GM19324 (cell line): ENCODE measurements at regions not wholly inside any gene's neighbourhood (a gene's known extent, or its start where the extent isn't known, plus 50 kb on each side); places are given as distances from the start of the nearest gene placed in this dataset.

Experiments
- ATAC-seq: cut with Tn5 transposase; IDR thresholded peaks from one replicate; pipeline ENCODE4 v1.9.1; 2021; ENCODE audit warnings: mild to moderate bottlenecking, moderate library complexity; ENCODE audit not compliant: unreplicated experiment, low FRiP score

- ATAC-seq: no peak
Measured at GRCh38 chr2:5984273-5984655, 292.1 kb downstream of the SOX11 start.

- no peak for ATAC-seq
Measured at GRCh38 chr2:5984946-5985345, 292.8 kb downstream of the SOX11 start.

- no peak for ATAC-seq
Measured at GRCh38 chr2:5985536-5986385, 293.6 kb downstream of the SOX11 start.

- no peak for ATAC-seq
Measured at GRCh38 chr2:5986801-5987787, 294.9 kb downstream of the SOX11 start.

- ATAC-seq: no peak
Measured at GRCh38 chr2:5988120-5988519, 295.9 kb downstream of the SOX11 start.

- no peak for ATAC-seq
Measured at GRCh38 chr2:5990086-5990485, 297.9 kb downstream of the SOX11 start.

GRCh38 chr2:5991305-5991968, 299.3 kb downstream of the SOX11 start:
- no peak for ATAC-seq

GRCh38 chr2:5995832-5996231, 303.6 kb downstream of the SOX11 start:
- ATAC-seq: no peak

- no peak for ATAC-seq
Measured at GRCh38 chr2:6008186-6008585, 316.0 kb downstream of the SOX11 start.

- ATAC-seq: no peak
Measured at GRCh38 chr2:6008726-6009125, 316.5 kb downstream of the SOX11 start.

- ATAC-seq: no peak
Measured at GRCh38 chr2:6010163-6010562, 318.0 kb downstream of the SOX11 start.

- no peak for ATAC-seq
Measured at GRCh38 chr2:6011921-6012320, 319.7 kb downstream of the SOX11 start.

- no peak for ATAC-seq
Measured at GRCh38 chr2:6017736-6018286, 325.6 kb downstream of the SOX11 start.

- no peak for ATAC-seq
Measured at GRCh38 chr2:6024229-6024628, 332.0 kb downstream of the SOX11 start.

GRCh38 chr2:6024784-6025183, 332.6 kb downstream of the SOX11 start:
- no peak for ATAC-seq

- no peak for ATAC-seq
Measured at GRCh38 chr2:6025391-6025790, 333.2 kb downstream of the SOX11 start.

- no peak for ATAC-seq
Measured at GRCh38 chr2:6027066-6027465, 334.9 kb downstream of the SOX11 start.

- ATAC-seq: no peak
Measured at GRCh38 chr2:6031200-6031867, 339.1 kb downstream of the SOX11 start.

GRCh38 chr2:6036211-6036610, 344.0 kb downstream of the SOX11 start:
- ATAC-seq: no peak

- no peak for ATAC-seq
Measured at GRCh38 chr2:6043238-6043637, 351.1 kb downstream of the SOX11 start.
